Panc1 (cell line): ENCODE measurements at regions not wholly inside any gene's neighbourhood (a gene's known extent, or its start where the extent isn't known, plus 50 kb on each side); places are given as distances from the start of the nearest gene placed in this dataset.
A peak's percentile ranks its signal among the peaks of the same experiment; 100 is the strongest.

Experiments
- ATAC-seq: fragments of 200-7000 bp; cut with Tn5 transposase; 2 replicates; pipeline ENCODE4 v1.9.1; 2020; ENCODE audit warnings: mild to moderate bottlenecking, moderate library complexity
- BruUV-seq: library from RNA; stranded (reverse); fragments of 400-500 nt; replicated peaks from 2 replicates; lab custom pipeline; 2021; lab: Mats Ljungman, UMichigan
- CTCF ChIA-PET: fragments of 300-600 bp; sonication (Branson Sonifier 250); formaldehyde crosslinking; loops from one replicate; lab custom pipeline; 2022; ENCODE audit warnings: antibody characterized with exemption; lab: Charles Lee
- POLR2A ChIA-PET: fragments of 300-600 bp; sonication (Branson Sonifier 250); formaldehyde crosslinking; loops from one replicate; lab custom pipeline; 2022; ENCODE audit warnings: antibody characterized with exemption; lab: Charles Lee
- DNase-seq: peaks from one replicate; pipeline ENCODE4 v3.0.0-alpha.2; 2010; ENCODE audit warnings: low read depth, low spot score
- H3K27ac ChIP-seq: 2 replicates; pipeline ENCODE4 v1.5.1; 2011; ENCODE audit warnings: mild to moderate bottlenecking, low read length, inconsistent platforms
- H3K27me3 ChIP-seq: fragments of 200-500 bp; sonication (Bioruptor generic); 2 replicates; pipeline ENCODE4 v1.6.0; 2014; ENCODE audit warnings: low read length, inconsistent platforms; ENCODE audit not compliant: control insufficient read depth, insufficient read depth
- H3K36me3 ChIP-seq: fragments of 200-500 bp; sonication (Bioruptor generic); 2 replicates; pipeline ENCODE4 v1.5.1; 2014; ENCODE audit warnings: inconsistent platforms, mild to moderate bottlenecking, low read length, moderate library complexity; ENCODE audit not compliant: control insufficient read depth, insufficient read depth
- H3K4me1 ChIP-seq: 2 replicates; pipeline ENCODE4 v1.5.1; 2011; ENCODE audit warnings: inconsistent platforms, mild to moderate bottlenecking, low read length, moderate library complexity; ENCODE audit not compliant: control insufficient read depth, insufficient read depth
- H3K4me3 ChIP-seq, 2 experiments: 2 replicates each; pipeline ENCODE4 v1.5.1; 2011 to 2012; ENCODE audit warnings: low read depth in 2 of 2, low read length in 2 of 2, mild to moderate bottlenecking in 2 of 2, inconsistent platforms in 1 of 2, moderate library complexity in 1 of 2
- H3K9me3 ChIP-seq: fragments of 200-500 bp; sonication (Bioruptor generic); 2 replicates; pipeline ENCODE4 v1.5.1; 2014; ENCODE audit warnings: low read depth, mild to moderate bottlenecking, inconsistent platforms, low read length, moderate library complexity; ENCODE audit not compliant: control insufficient read depth, insufficient read depth
- POLR2AphosphoS5 ChIP-seq: IDR thresholded peaks from 2 replicates; pipeline ENCODE4 v1.6.1; 2012; ENCODE audit warnings: mild to moderate bottlenecking, low read depth, low read length, moderate library complexity
- REST ChIP-seq, 2 experiments: IDR thresholded peaks; 2 replicates each; pipeline ENCODE4 v1.6.1; 2011 to 2012; ENCODE audit warnings: low read depth in 2 of 2, control low read depth in 1 of 2, low read length in 1 of 2, mild to moderate bottlenecking in 1 of 2, moderate library complexity in 1 of 2; ENCODE audit not compliant: insufficient read depth in 1 of 2
- SIN3A ChIP-seq: IDR thresholded peaks from 2 replicates; pipeline ENCODE4 v1.6.1; 2012; ENCODE audit warnings: low read depth, mild to moderate bottlenecking, low read length, moderate library complexity, borderline replicate concordance; ENCODE audit not compliant: insufficient read depth
- TCF7L2 ChIP-seq: IDR thresholded peaks from 2 replicates; pipeline ENCODE4 v1.6.1; 2011; ENCODE audit warnings: mild to moderate bottlenecking, low read depth, low read length, inconsistent platforms
- in situ Hi-C: cut with HindIII; loops from 2 replicates; pipeline ENCODE4 v1.10.0; 2016; ENCODE audit warnings: low sequenced_read_pairs, low pct_unique_long_range_greater_than_20kb
- intact Hi-C: fragments of 100-400 bp; cut with micrococcal nuclease; formaldehyde crosslinking; loops from one replicate; pipeline ENCODE4 v1.10.0; 2022; ENCODE audit not compliant: unreplicated experiment
- TF ChIP-seq, protein P1 (sequence below): fragments of 450-650 bp; IDR thresholded peaks from 2 replicates; pipeline ENCODE4 v1.5.1; 2017; ENCODE audit warnings: mild to moderate bottlenecking

DNA sequence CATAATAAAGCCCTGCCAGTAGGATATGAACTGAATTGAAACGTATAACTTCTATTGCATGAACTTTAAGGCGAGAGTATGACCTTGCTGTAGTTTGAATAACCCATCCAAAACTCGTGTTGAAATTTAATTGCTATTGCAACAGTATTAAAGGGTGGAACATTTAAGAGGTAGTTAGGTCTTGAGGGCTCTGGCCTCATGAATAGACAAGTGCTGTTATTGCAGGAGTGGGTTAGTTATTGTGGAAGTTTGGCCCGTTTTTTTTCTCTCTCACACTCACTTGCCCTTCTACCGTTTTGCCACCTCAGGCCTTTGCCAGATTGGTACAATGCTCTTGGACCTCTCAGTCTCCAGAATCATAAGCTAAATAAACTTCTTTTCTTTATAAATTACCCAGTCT, 473.7 kb upstream of the SYT1 start:
- BruUV-seq = no TSS peak
- TF ChIP-seq REST (IDR thresholded peaks at IDR 0.05; ENCODE audit: insufficient read depth in 1 of 2, low read depth in 2 of 2, low read length in 1 of 2) (no peak), POLR2AphosphoS5 (no peak), TCF7L2 (no peak), SIN3A (no peak)
- TF ChIP-seq, protein P1, sequence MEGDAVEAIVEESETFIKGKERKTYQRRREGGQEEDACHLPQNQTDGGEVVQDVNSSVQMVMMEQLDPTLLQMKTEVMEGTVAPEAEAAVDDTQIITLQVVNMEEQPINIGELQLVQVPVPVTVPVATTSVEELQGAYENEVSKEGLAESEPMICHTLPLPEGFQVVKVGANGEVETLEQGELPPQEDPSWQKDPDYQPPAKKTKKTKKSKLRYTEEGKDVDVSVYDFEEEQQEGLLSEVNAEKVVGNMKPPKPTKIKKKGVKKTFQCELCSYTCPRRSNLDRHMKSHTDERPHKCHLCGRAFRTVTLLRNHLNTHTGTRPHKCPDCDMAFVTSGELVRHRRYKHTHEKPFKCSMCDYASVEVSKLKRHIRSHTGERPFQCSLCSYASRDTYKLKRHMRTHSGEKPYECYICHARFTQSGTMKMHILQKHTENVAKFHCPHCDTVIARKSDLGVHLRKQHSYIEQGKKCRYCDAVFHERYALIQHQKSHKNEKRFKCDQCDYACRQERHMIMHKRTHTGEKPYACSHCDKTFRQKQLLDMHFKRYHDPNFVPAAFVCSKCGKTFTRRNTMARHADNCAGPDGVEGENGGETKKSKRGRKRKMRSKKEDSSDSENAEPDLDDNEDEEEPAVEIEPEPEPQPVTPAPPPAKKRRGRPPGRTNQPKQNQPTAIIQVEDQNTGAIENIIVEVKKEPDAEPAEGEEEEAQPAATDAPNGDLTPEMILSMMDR = no peak
- CTCF ChIA-PET = interaction anchor here (0.6 kb wide), 1 partner anchor 32 kb away, joined by 3 read pairs; no protein-coding TSS in a partner anchor
- no peaks in the 10 kb centered on the region for H3K27me3 ChIP-seq
- H3K4me1 ChIP-seq = no peaks in the 10 kb centered on the region
- H3K4me3 ChIP-seq = no peak overlapping the region
- ATAC-seq = no peak
- no peak overlapping the region for H3K27ac ChIP-seq
- H3K36me3 ChIP-seq = no peaks in the 10 kb centered on the region
- DNase-seq = no peak
- no peaks in the 10 kb centered on the region for H3K9me3 ChIP-seq
- POLR2A ChIA-PET = no interaction called here
- in situ Hi-C loops (no loop called here), intact Hi-C loops (no loop called here)

GRCh38 chr12:78392918-78393317, 471.7 kb upstream of the SYT1 start:
- ChIA-PET CTCF (no interaction called here), POLR2A (no interaction called here)
- TF ChIP-seq, protein P1 = peak; percentile 27; the same call in 1 of the 2 replicates
- no peak for TF ChIP-seq TCF7L2
- BruUV-seq = no TSS peak
- ATAC-seq (no peak), DNase-seq (no peak)
- no peak overlapping the region for H3K27ac ChIP-seq
- H3K4me1 ChIP-seq = no peaks in the 10 kb centered on the region
- in situ Hi-C loops (no loop called here), intact Hi-C loops (no loop called here)
- no peaks in the 10 kb centered on the region for H3K9me3 ChIP-seq
- no peak overlapping the region for H3K4me3 ChIP-seq
- no peaks in the 10 kb centered on the region for H3K36me3 ChIP-seq
- H3K27me3 ChIP-seq = no peaks in the 10 kb centered on the region

DNA sequence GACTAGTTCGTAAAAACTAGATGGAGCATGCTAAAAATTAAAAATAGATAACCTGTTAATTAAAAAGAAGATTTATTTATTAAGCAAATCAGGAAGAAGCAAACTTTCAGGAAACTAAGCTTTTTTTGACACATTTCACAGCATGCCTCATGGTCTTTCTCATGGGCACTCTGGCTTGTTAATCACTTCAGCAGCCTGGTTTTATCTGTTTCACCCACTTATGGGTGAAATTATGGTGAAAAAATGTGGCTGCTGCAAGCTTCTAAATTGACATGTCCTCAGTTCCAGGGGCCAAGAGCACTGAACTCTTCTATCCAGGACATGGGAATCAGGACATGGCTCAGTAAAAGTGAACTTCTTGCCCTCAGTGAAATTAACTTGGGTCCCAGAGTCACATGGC, 468.6 kb upstream of the SYT1 start:
- intact Hi-C loops (no loop called here), in situ Hi-C loops (no loop called here)
- Histone ChIP-seq H3K36me3 (no peaks in the 10 kb centered on the region), H3K4me1 (no peaks in the 10 kb centered on the region), H3K4me3 (no peak overlapping the region), H3K9me3 (no peaks in the 10 kb centered on the region), H3K27ac (no peak overlapping the region), H3K27me3 (no peaks in the 10 kb centered on the region)
- no TSS peak for BruUV-seq
- ChIA-PET CTCF (no interaction called here), POLR2A (no interaction called here)
- TF ChIP-seq POLR2AphosphoS5 = no peak
- DNase-seq (no peak), ATAC-seq (no peak)
